ENCODE measurements at regions not wholly inside any gene's neighbourhood (a gene's known extent, or its start where the extent isn't known, plus 50 kb on each side); places are given as distances from the start of the nearest gene placed in this dataset.
"Not testable (repeated sequence)": the region's sequence is repeated elsewhere in the genome, so short reads cannot be mapped to it uniquely, and the experiment has no call there.

- TF ChIP-seq, protein P1, sequence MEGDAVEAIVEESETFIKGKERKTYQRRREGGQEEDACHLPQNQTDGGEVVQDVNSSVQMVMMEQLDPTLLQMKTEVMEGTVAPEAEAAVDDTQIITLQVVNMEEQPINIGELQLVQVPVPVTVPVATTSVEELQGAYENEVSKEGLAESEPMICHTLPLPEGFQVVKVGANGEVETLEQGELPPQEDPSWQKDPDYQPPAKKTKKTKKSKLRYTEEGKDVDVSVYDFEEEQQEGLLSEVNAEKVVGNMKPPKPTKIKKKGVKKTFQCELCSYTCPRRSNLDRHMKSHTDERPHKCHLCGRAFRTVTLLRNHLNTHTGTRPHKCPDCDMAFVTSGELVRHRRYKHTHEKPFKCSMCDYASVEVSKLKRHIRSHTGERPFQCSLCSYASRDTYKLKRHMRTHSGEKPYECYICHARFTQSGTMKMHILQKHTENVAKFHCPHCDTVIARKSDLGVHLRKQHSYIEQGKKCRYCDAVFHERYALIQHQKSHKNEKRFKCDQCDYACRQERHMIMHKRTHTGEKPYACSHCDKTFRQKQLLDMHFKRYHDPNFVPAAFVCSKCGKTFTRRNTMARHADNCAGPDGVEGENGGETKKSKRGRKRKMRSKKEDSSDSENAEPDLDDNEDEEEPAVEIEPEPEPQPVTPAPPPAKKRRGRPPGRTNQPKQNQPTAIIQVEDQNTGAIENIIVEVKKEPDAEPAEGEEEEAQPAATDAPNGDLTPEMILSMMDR (conservative IDR thresholded peaks at IDR 0.05 in 1 of 2, IDR thresholded peaks at IDR 0.05 in 1 of 2; ENCODE audit: extremely low read depth in 1 of 2, insufficient read depth in 1 of 2, low read depth in 1 of 2, low read length in 2 of 2): not testable (repeated sequence)
- not testable (repeated sequence) for TF ChIP-seq EZH2 (IDR thresholded peaks at IDR 0.05; ENCODE audit: borderline replicate concordance, low read length)
These were observed 56.0 kb upstream of the XPO1 start for GRCh38 chr2:61594201-61594600.
